H9 (cell line): ENCODE measurements at regions not wholly inside any gene's neighbourhood (a gene's known extent, or its start where the extent isn't known, plus 50 kb on each side); places are given as distances from the start of the nearest gene placed in this dataset.

ENCODE experiments used
- DNase-seq: peaks from one replicate; pipeline ENCODE4 v3.0.0-alpha.2; 2017
- H2AFZ ChIP-seq: one replicate; pipeline ENCODE4 v1.6.1; 2013; ENCODE audit warnings: mild to moderate bottlenecking, low read length, control low read depth, moderate library complexity
- H2AK5ac ChIP-seq: 2 replicates; pipeline ENCODE4 v1.6.1; 2013; ENCODE audit warnings: low read length, control low read depth, mixed read lengths; ENCODE audit not compliant: insufficient read length
- H2BK120ac ChIP-seq: one replicate; pipeline ENCODE4 v1.6.1; 2013; ENCODE audit warnings: low read depth, mild to moderate bottlenecking, low read length, control low read depth, inconsistent platforms; ENCODE audit not compliant: poor library complexity, severe bottlenecking
- H2BK12ac ChIP-seq: 2 replicates; pipeline ENCODE4 v1.6.1; 2013; ENCODE audit warnings: low read length, control low read depth, mixed read lengths, low read depth; ENCODE audit not compliant: insufficient read length
- H2BK15ac ChIP-seq: 2 replicates; pipeline ENCODE4 v1.6.1; 2013; ENCODE audit warnings: low read depth, low read length, control low read depth
- H2BK20ac ChIP-seq: one replicate; pipeline ENCODE4 v1.6.1; 2013; ENCODE audit warnings: low read depth, mild to moderate bottlenecking, low read length, control low read depth, inconsistent platforms; ENCODE audit not compliant: poor library complexity, severe bottlenecking
- H2BK5ac ChIP-seq: 2 replicates; pipeline ENCODE4 v1.6.1; 2013; ENCODE audit warnings: low read length, control low read depth, mixed read lengths; ENCODE audit not compliant: insufficient read length
- H3K14ac ChIP-seq: 2 replicates; pipeline ENCODE4 v1.6.1; 2013; ENCODE audit warnings: low read length, control low read depth; ENCODE audit not compliant: insufficient read depth
- H3K18ac ChIP-seq: 2 replicates; pipeline ENCODE4 v1.6.1; 2013; ENCODE audit warnings: low read depth, mild to moderate bottlenecking, mixed read lengths, low read length, control low read depth; ENCODE audit not compliant: insufficient read length
- H3K23ac ChIP-seq: 2 replicates; pipeline ENCODE4 v1.6.1; 2013; ENCODE audit warnings: low read length, control low read depth, mixed read lengths, low read depth; ENCODE audit not compliant: insufficient read length
- H3K23me2 ChIP-seq: 2 replicates; pipeline ENCODE4 v1.6.1; 2013; ENCODE audit warnings: low read depth, mild to moderate bottlenecking, mixed read lengths, low read length, control low read depth; ENCODE audit not compliant: insufficient read length, poor library complexity, severe bottlenecking
- H3K27ac ChIP-seq: 2 replicates; pipeline ENCODE4 v1.5.1; 2013; ENCODE audit warnings: low read length, control low read depth, mixed read lengths, low read depth; ENCODE audit not compliant: insufficient read length
- H3K27me3 ChIP-seq: 2 replicates; pipeline ENCODE4 v1.6.1; 2013; ENCODE audit warnings: low read length, control low read depth, inconsistent platforms; ENCODE audit not compliant: insufficient read depth
- H3K4ac ChIP-seq: 2 replicates; pipeline ENCODE4 v1.6.1; 2013; ENCODE audit warnings: low read depth, mild to moderate bottlenecking, control low read depth, inconsistent platforms, low read length, moderate library complexity
- H3K4me1 ChIP-seq: 2 replicates; pipeline ENCODE4 v1.6.1; 2013; ENCODE audit warnings: low read length, control low read depth, inconsistent platforms; ENCODE audit not compliant: insufficient read depth
- H3K4me2 ChIP-seq: 2 replicates; pipeline ENCODE4 v1.6.1; 2013; ENCODE audit warnings: low read length, control low read depth, mixed read lengths; ENCODE audit not compliant: insufficient read length, insufficient read depth
- H3K56ac ChIP-seq: 2 replicates; pipeline ENCODE4 v1.6.1; 2013; ENCODE audit warnings: low read depth, mild to moderate bottlenecking, mixed read lengths, low read length, control low read depth; ENCODE audit not compliant: insufficient read length
- H3K79me1 ChIP-seq: 2 replicates; pipeline ENCODE4 v1.6.1; 2013; ENCODE audit warnings: low read depth, mild to moderate bottlenecking, moderate library complexity, low read length, control low read depth, inconsistent platforms; ENCODE audit not compliant: insufficient read depth, poor library complexity, severe bottlenecking
- H3K79me2 ChIP-seq: 2 replicates; pipeline ENCODE4 v1.6.1; 2013; ENCODE audit warnings: low read length, control low read depth, inconsistent platforms; ENCODE audit not compliant: insufficient read depth
- H3K9ac ChIP-seq: 2 replicates; pipeline ENCODE4 v1.6.1; 2013; ENCODE audit warnings: low read length, control low read depth, mixed read lengths; ENCODE audit not compliant: insufficient read length; ENCODE audit errors: extremely low read depth
- H3K9me3 ChIP-seq: one replicate; pipeline ENCODE4 v1.6.1; 2013; ENCODE audit warnings: low read depth, low read length, inconsistent platforms; ENCODE audit not compliant: control insufficient read depth
- H3T11ph ChIP-seq: one replicate; pipeline ENCODE4 v1.6.1; 2013; ENCODE audit warnings: mild to moderate bottlenecking, low read length, control low read depth, inconsistent platforms
- H4K20me1 ChIP-seq: one replicate; pipeline ENCODE4 v1.6.1; 2013; ENCODE audit not compliant: control insufficient read depth, insufficient read length, insufficient read depth
- H4K5ac ChIP-seq: 2 replicates; pipeline ENCODE4 v1.6.1; 2013; ENCODE audit warnings: low read depth, mild to moderate bottlenecking, mixed read lengths, low read length, control low read depth; ENCODE audit not compliant: insufficient read length
- H4K8ac ChIP-seq: replicated peaks from 2 replicates; pipeline ENCODE4 v1.6.1; 2013; ENCODE audit warnings: low read length, control low read depth, mixed read lengths, low read depth; ENCODE audit not compliant: insufficient read length
- H4K91ac ChIP-seq: 2 replicates; pipeline ENCODE4 v1.6.1; 2013; ENCODE audit warnings: low read depth, mild to moderate bottlenecking, moderate library complexity, mixed read lengths, low read length, control low read depth; ENCODE audit not compliant: insufficient read length
- H3K27ac Mint-ChIP-seq, 3 experiments: 2 replicates in 2 of 3; 3 replicates in 1 of 3; pipeline ENCODE4 v1.8.0; 2020 to 2021; ENCODE audit warnings: mixed read lengths in 3 of 3, mild to moderate bottlenecking in 1 of 3, moderate library complexity in 1 of 3
- H3K27me3 Mint-ChIP-seq: 2 replicates; pipeline ENCODE4 v1.8.0; 2021; ENCODE audit warnings: low read depth, mild to moderate bottlenecking, moderate library complexity, mixed read lengths
- H3K36me3 Mint-ChIP-seq, 3 experiments: 2 replicates in 2 of 3; 3 replicates in 1 of 3; pipeline ENCODE4 v1.8.0; 2020 to 2021; ENCODE audit warnings: low read depth in 3 of 3, mixed read lengths in 3 of 3; ENCODE audit not compliant: insufficient read depth in 1 of 3
- H3K4me1 Mint-ChIP-seq, 2 experiments: 2 replicates each; pipeline ENCODE4 v1.8.0; 2020; ENCODE audit warnings: mixed read lengths in 2 of 2
- H3K4me3 Mint-ChIP-seq, 2 experiments: 2 replicates in 1 of 2; 3 replicates in 1 of 2; pipeline ENCODE4 v1.8.0; 2020 to 2021; ENCODE audit warnings: mild to moderate bottlenecking in 2 of 2, mixed read lengths in 2 of 2, moderate library complexity in 1 of 2
- H3K9me3 Mint-ChIP-seq, 2 experiments: 2 replicates in 1 of 2; 3 replicates in 1 of 2; pipeline ENCODE4 v1.8.0; 2020; ENCODE audit warnings: mild to moderate bottlenecking in 2 of 2, mixed read lengths in 2 of 2, moderate library complexity in 1 of 2
- WGBS: extraction: QIAGEN DNeasy Blood & Tissue Kit; methylation state at CpG from one replicate; pipeline ENCODE4 v1.1.7; 2013; ENCODE audit warnings: missing lambda C conversion rate, low lambda C conversion rate, mixed read lengths; ENCODE audit not compliant: insufficient read length; ENCODE audit errors: extremely low coverage; 5-methylcytosine and 5-hydroxymethylcytosine counted together
- TF ChIP-seq, protein P1 (sequence below): fragments of 200-600 bp; sonication (generic); conservative IDR thresholded peaks from 3 replicates; pipeline ENCODE4 v1.8.0; 2021; ENCODE audit warnings: antibody characterized with exemption, mild to moderate bottlenecking

- Histone ChIP-seq H3K4ac (no peak overlapping the region), H2BK5ac (no peak overlapping the region), H3K4me1 (peaks cover 10% of the 10 kb centered on the region; the same call in 1 of the 2 replicates), H4K8ac (no peak overlapping the region), H4K5ac (no peak overlapping the region), H3K23ac (no peak overlapping the region), H3K27ac (no peak overlapping the region), H4K91ac (no peak overlapping the region), H2AFZ (no peak overlapping the region), H3K23me2 (no peaks in the 10 kb centered on the region), H3K9me3 (no peaks in the 10 kb centered on the region), H2BK120ac (no peak overlapping the region), H3K27me3 (no peaks in the 10 kb centered on the region), H3K56ac (no peak overlapping the region), H3K14ac (no peak overlapping the region), H3K4me2 (peak overlapping the region; percentile 1), H3K18ac (no peak overlapping the region), H2BK15ac (no peak overlapping the region), H2AK5ac (no peak overlapping the region), H2BK20ac (no peak overlapping the region), H2BK12ac (no peak overlapping the region), H3T11ph (no peak overlapping the region), H3K79me1 (no peaks in the 10 kb centered on the region), H3K79me2 (no peaks in the 10 kb centered on the region), H4K20me1 (no peaks in the 10 kb centered on the region), H3K9ac (no peak overlapping the region)
- peaks cover 0 to 2% of the 10 kb centered on the region in 2 experiments; a peak in 2 of 5 replicates for H3K9me3 Mint-ChIP-seq
- H3K4me3 Mint-ChIP-seq, result no peak overlapping the region
- no CpG with 5 or more reads among the region's 5 CpGs for WGBS
- no peak for DNase-seq
- H3K27ac Mint-ChIP-seq, result peak overlapping the region; percentile 24 to 80 (median 24); a peak in 4 of 7 replicates
- H3K4me1 Mint-ChIP-seq, result peaks cover 38 to 40% of the 10 kb centered on the region in 2 experiments
- H3K36me3 Mint-ChIP-seq, result peaks cover 0 to 5% (median 3%) of the 10 kb centered on the region in 3 experiments; a peak in 2 of 7 replicates
- TF ChIP-seq, protein P1, sequence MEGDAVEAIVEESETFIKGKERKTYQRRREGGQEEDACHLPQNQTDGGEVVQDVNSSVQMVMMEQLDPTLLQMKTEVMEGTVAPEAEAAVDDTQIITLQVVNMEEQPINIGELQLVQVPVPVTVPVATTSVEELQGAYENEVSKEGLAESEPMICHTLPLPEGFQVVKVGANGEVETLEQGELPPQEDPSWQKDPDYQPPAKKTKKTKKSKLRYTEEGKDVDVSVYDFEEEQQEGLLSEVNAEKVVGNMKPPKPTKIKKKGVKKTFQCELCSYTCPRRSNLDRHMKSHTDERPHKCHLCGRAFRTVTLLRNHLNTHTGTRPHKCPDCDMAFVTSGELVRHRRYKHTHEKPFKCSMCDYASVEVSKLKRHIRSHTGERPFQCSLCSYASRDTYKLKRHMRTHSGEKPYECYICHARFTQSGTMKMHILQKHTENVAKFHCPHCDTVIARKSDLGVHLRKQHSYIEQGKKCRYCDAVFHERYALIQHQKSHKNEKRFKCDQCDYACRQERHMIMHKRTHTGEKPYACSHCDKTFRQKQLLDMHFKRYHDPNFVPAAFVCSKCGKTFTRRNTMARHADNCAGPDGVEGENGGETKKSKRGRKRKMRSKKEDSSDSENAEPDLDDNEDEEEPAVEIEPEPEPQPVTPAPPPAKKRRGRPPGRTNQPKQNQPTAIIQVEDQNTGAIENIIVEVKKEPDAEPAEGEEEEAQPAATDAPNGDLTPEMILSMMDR, result no peak
- no peaks in the 10 kb centered on the region for H3K27me3 Mint-ChIP-seq
These were observed 470.2 kb upstream of the BTBD3 start for GRCh38 chr20:11447371-11448100.
